Body of pancreas (tissue), 4 donors: ENCODE measurements at regions not wholly inside any gene's neighbourhood (a gene's known extent, or its start where the extent isn't known, plus 50 kb on each side); places are given as distances from the start of the nearest gene placed in this dataset.

Experiments
- ATAC-seq: fragments of 150-250 bp; one replicate; pipeline ENCODE4 v1.9.1; 2016
- DNase-seq, 4 donors: peaks; one replicate each; pipeline ENCODE4 v3.0.0-alpha.2; 2019
- H3K27ac ChIP-seq, 4 donors: fragments of 200-600 bp; sonication (generic); 1 replicate in 3 of 4; 2 replicates in 1 of 4; pipeline versions ENCODE4 v1.5.1 to v1.6.1; 2016 to 2019; ENCODE audit warnings: mild to moderate bottlenecking in 1 of 4, mixed read lengths in 1 of 4, moderate library complexity in 1 of 4
- H3K27me3 ChIP-seq, 2 donors: fragments of 200-600 bp; sonication (generic); one replicate each; pipeline ENCODE4 v1.6.0; 2016; ENCODE audit warnings: mild to moderate bottlenecking in 1 of 2
- H3K36me3 ChIP-seq, 2 donors: fragments of 200-600 bp; sonication (generic); replicated peaks in 1 of 2; 2 replicates each; pipeline ENCODE4 v1.5.1; 2016; ENCODE audit warnings: low read depth in 2 of 2; ENCODE audit not compliant: insufficient read depth in 1 of 2
- H3K4me1 ChIP-seq: fragments of 200-600 bp; sonication (generic); one replicate; pipeline ENCODE4 v1.6.0; 2016
- H3K4me3 ChIP-seq, 2 donors: fragments of 200-600 bp; sonication (generic); 1 replicate in 1 of 2; 2 replicates in 1 of 2; pipeline ENCODE4 v1.5.1; 2016 to 2019
- H3K9me3 ChIP-seq, 3 donors: fragments of 200-600 bp; sonication (generic); 1 replicate in 2 of 3; 2 replicates in 1 of 3; pipeline ENCODE4 v1.5.1; 2016
- POLR2A ChIP-seq, 3 donors: fragments of 450-650 bp; IDR thresholded peaks; one replicate each; pipeline ENCODE4 v1.6.1; 2016; ENCODE audit warnings: antibody characterized with exemption in 3 of 3, mild to moderate bottlenecking in 2 of 3
- WGBS, 2 donors: methylation state at CpG; one replicate each; pipeline ENCODE4 v1.1.5; 2017; 5-methylcytosine and 5-hydroxymethylcytosine counted together
- intact Hi-C: fragments of 100-400 bp; cut with DNase I; formaldehyde crosslinking; loops from one replicate; pipeline ENCODE4 v1.15.1; 2023
- TF ChIP-seq, protein P1 (sequence below), 7 experiments: fragments of 450-650 bp in 4 of 7; fragments of 200-600 bp in 3 of 7; sonication (generic) in 3 of 7; IDR thresholded peaks; one replicate each; pipeline ENCODE4 v1.5.1; 2016 to 2019; ENCODE audit warnings: antibody characterized with exemption in 7 of 7

- 53 to 75% methylated on average over 5 of the region's 5 CpGs for WGBS, 2 donors
- TF ChIP-seq POLR2A (IDR thresholded peaks at IDR 0.05): no peak
- TF ChIP-seq, protein P1, sequence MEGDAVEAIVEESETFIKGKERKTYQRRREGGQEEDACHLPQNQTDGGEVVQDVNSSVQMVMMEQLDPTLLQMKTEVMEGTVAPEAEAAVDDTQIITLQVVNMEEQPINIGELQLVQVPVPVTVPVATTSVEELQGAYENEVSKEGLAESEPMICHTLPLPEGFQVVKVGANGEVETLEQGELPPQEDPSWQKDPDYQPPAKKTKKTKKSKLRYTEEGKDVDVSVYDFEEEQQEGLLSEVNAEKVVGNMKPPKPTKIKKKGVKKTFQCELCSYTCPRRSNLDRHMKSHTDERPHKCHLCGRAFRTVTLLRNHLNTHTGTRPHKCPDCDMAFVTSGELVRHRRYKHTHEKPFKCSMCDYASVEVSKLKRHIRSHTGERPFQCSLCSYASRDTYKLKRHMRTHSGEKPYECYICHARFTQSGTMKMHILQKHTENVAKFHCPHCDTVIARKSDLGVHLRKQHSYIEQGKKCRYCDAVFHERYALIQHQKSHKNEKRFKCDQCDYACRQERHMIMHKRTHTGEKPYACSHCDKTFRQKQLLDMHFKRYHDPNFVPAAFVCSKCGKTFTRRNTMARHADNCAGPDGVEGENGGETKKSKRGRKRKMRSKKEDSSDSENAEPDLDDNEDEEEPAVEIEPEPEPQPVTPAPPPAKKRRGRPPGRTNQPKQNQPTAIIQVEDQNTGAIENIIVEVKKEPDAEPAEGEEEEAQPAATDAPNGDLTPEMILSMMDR (IDR thresholded peaks at IDR 0.05): no peak
- H3K27me3 ChIP-seq: no peaks in the 10 kb centered on the region
- intact Hi-C loops: loop anchor here (10.0 kb wide), 1 partner anchor 46 kb away; no protein-coding TSS in a partner anchor
- H3K4me3 ChIP-seq: no peak overlapping the region
- no peaks in the 10 kb centered on the region for H3K36me3 ChIP-seq
- ATAC-seq (no peak), DNase-seq (no peak)
- no peak overlapping the region for H3K27ac ChIP-seq
- H3K4me1 ChIP-seq: no peaks in the 10 kb centered on the region
- H3K9me3 ChIP-seq: no peaks in the 10 kb centered on the region
These were observed 140.9 kb downstream of the UTP18 start for GRCh38 chr17:51401279-51401678.

DNA sequence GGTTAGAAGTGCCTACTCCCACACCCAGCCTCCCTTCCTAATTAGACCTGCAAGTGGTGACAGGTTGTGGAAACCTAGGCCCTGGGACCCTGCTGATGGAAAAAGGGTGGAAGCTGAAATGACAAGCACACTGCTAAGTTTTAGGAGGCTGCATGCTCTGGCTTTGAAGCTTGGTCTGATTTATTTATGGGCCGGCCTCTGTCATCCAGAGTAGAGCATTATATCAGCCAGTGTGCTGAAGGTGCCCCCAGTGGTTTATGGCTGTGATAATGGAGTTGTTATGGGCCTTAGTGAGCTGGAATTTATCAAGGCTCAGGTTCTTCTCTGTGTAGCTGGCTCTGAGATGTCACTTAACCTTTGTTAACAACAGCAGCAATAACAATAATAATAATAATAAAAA lies 142.6 kb downstream of the UTP18 start:
- intact Hi-C loops: loop anchor here (10.0 kb wide), 1 partner anchor 48 kb away; no protein-coding TSS in a partner anchor
- Histone ChIP-seq H3K27ac (no peak overlapping the region), H3K27me3 (no peaks in the 10 kb centered on the region), H3K4me3 (no peak overlapping the region), H3K36me3 (no peaks in the 10 kb centered on the region), H3K9me3 (no peaks in the 10 kb centered on the region), H3K4me1 (no peaks in the 10 kb centered on the region)
- TF ChIP-seq POLR2A (IDR thresholded peaks at IDR 0.05): no peak
- TF ChIP-seq, protein P1 (IDR thresholded peaks at IDR 0.05): no peak
- WGBS, 2 donors: 89 to 92% methylated on average over 1 of the region's 1 CpG
- DNase-seq (no peak), ATAC-seq (no peak)

DNA sequence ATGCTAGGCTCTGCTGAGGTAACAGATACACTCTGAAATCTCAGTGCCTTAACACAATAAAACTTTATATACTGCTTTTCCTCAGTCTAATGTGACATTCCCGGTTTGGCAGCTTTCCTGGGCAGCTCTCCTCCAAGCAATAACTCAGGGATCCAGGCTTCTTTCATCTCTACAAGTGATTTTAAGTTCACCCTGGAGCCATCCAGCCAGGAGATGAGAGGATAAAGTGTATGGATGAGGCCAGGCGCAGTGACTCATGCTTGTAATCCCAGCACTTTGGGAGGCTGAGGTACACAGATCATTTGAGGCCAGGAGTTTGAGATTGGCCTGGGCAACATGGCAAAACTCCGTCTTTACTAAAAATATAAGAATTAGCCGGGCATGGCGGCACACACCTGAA lies 147.2 kb downstream of the UTP18 start:
- Histone ChIP-seq H3K9me3 (no peaks in the 10 kb centered on the region), H3K27ac (no peak overlapping the region), H3K4me3 (no peak overlapping the region), H3K36me3 (no peaks in the 10 kb centered on the region), H3K4me1 (no peaks in the 10 kb centered on the region), H3K27me3 (peaks cover 0 to 4% of the 10 kb centered on the region in 2 donors)
- WGBS, 2 donors: 90 to 91% methylated on average over 5 of the region's 5 CpGs
- ATAC-seq: no peak
- intact Hi-C loops: loop anchor here (10.0 kb wide), 1 partner anchor 53 kb away; no protein-coding TSS in a partner anchor
- TF ChIP-seq, protein P1 (IDR thresholded peaks at IDR 0.05): no peak
- TF ChIP-seq POLR2A (IDR thresholded peaks at IDR 0.05): no peak
- no peak for DNase-seq

- TF ChIP-seq POLR2A (IDR thresholded peaks at IDR 0.05): no peak
- TF ChIP-seq, protein P1 (IDR thresholded peaks at IDR 0.05): no peak
- Histone ChIP-seq H3K9me3 (no peaks in the 10 kb centered on the region), H3K27me3 (no peaks in the 10 kb centered on the region), H3K36me3 (no peaks in the 10 kb centered on the region), H3K4me1 (no peaks in the 10 kb centered on the region), H3K27ac (no peak overlapping the region), H3K4me3 (no peak overlapping the region)
- 48 to 49% methylated on average over 2 of the region's 2 CpGs for WGBS, 2 donors
- DNase-seq (peak in 3 of 4 donors; percentile 6 to 20 (median 11)), ATAC-seq (no peak)
- intact Hi-C loops: no loop called here
These were observed 159.1 kb downstream of the UTP18 start for GRCh38 chr17:51419476-51419875.

GRCh38 chr17:51421525-51421924 lies 161.2 kb downstream of the UTP18 start:
- Histone ChIP-seq H3K36me3 (no peaks in the 10 kb centered on the region), H3K27ac (no peak overlapping the region), H3K27me3 (no peaks in the 10 kb centered on the region), H3K4me3 (no peak overlapping the region), H3K4me1 (no peaks in the 10 kb centered on the region), H3K9me3 (no peaks in the 10 kb centered on the region)
- intact Hi-C loops: no loop called here
- ATAC-seq (no peak), DNase-seq (no peak)
- 84 to 85% methylated on average over 3 of the region's 3 CpGs for WGBS, 2 donors
- TF ChIP-seq POLR2A (IDR thresholded peaks at IDR 0.05): no peak
- TF ChIP-seq, protein P1 (IDR thresholded peaks at IDR 0.05): no peak
